Gastroesophageal sphincter (tissue), 3 donors: ENCODE measurements at regions not wholly inside any gene's neighbourhood (a gene's known extent, or its start where the extent isn't known, plus 50 kb on each side); places are given as distances from the start of the nearest gene placed in this dataset.

ENCODE experiments used
- EP300 ChIP-seq: sonication (generic); formaldehyde crosslinking; IDR thresholded peaks from one replicate; pipeline ENCODE4 v1.6.1; 2017; ENCODE audit warnings: antibody characterized with exemption, mild to moderate bottlenecking
- POLR2A ChIP-seq, 2 donors: fragments of 450-650 bp; IDR thresholded peaks; one replicate each; pipeline ENCODE4 v1.6.1; 2017; ENCODE audit warnings: antibody characterized with exemption in 2 of 2, mild to moderate bottlenecking in 2 of 2, moderate library complexity in 1 of 2
- TF ChIP-seq, protein P1 (sequence below), 4 experiments: fragments of 200-600 bp in 2 of 4; fragments of 450-650 bp in 2 of 4; sonication (generic) in 1 of 4; IDR thresholded peaks; one replicate each; pipeline ENCODE4 v1.5.1; 2017 to 2019; ENCODE audit warnings: antibody characterized with exemption in 4 of 4, mild to moderate bottlenecking in 2 of 4, moderate library complexity in 2 of 4

DNA sequence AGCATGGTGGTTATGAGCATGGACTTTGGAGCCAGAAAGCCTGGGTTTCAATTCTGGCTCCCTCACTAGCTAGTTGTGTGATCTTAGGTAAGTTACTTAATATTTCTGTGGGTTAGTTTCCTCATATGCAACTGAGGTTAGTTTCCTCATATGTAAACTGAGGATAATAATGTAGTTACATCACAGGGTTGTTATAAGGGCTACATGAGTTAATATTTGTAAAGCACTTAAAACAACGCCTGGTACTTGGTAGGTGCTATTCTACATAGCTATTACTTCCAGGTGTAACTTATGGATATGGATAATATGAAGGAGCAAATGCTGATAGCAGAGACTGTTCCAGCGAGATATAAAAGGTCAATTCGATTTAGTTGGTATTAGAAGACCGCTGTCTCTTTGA is 69.4 kb upstream of the POU5F2 start:
- TF ChIP-seq EP300: no peak
- TF ChIP-seq, protein P1, sequence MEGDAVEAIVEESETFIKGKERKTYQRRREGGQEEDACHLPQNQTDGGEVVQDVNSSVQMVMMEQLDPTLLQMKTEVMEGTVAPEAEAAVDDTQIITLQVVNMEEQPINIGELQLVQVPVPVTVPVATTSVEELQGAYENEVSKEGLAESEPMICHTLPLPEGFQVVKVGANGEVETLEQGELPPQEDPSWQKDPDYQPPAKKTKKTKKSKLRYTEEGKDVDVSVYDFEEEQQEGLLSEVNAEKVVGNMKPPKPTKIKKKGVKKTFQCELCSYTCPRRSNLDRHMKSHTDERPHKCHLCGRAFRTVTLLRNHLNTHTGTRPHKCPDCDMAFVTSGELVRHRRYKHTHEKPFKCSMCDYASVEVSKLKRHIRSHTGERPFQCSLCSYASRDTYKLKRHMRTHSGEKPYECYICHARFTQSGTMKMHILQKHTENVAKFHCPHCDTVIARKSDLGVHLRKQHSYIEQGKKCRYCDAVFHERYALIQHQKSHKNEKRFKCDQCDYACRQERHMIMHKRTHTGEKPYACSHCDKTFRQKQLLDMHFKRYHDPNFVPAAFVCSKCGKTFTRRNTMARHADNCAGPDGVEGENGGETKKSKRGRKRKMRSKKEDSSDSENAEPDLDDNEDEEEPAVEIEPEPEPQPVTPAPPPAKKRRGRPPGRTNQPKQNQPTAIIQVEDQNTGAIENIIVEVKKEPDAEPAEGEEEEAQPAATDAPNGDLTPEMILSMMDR (IDR thresholded peaks at IDR 0.05): no peak
- TF ChIP-seq POLR2A (IDR thresholded peaks at IDR 0.05): no peak
